ENCODE measurements at regions not wholly inside any gene's neighbourhood (a gene's known extent, or its start where the extent isn't known, plus 50 kb on each side); places are given as distances from the start of the nearest gene placed in this dataset.

GRCh38 chr14:51512316-51512715 is 139.4 kb upstream of the FRMD6 start:
- no peak for TF ChIP-seq CTCF (IDR thresholded peaks at IDR 0.05; ENCODE audit: low read depth, low read length)
- H3K4me3 ChIP-seq (ENCODE audit: low read depth, low read length): no peak overlapping the region

DNA sequence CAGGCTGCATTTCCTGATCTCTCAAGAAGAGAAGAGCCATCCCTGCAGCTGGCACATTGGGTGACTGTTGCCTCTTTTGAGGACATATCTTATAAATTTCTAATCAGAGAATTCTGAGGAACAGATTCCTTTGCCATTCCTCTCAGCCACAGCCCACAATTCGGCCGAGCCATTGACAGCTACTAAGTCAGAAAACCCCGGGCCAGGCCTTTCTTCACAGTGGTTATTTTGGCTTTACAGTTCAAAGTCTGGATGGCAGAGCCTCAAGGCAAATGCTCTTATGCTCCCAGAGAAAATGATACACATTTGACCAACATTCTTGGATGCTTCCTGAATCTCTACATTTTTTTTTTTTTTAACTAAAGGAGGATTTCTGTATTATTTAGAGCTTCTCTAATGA is 138.4 kb upstream of the FRMD6 start:
- H3K4me3 ChIP-seq (ENCODE audit: low read depth, low read length): no peak overlapping the region
- no peak for TF ChIP-seq CTCF (IDR thresholded peaks at IDR 0.05; ENCODE audit: low read depth, low read length)

- TF ChIP-seq CTCF (IDR thresholded peaks at IDR 0.05; ENCODE audit: low read depth, low read length): no peak
- H3K4me3 ChIP-seq (ENCODE audit: low read depth, low read length): no peak overlapping the region
Observed at GRCh38 chr14:51513933-51514332, 137.8 kb upstream of the FRMD6 start.

DNA sequence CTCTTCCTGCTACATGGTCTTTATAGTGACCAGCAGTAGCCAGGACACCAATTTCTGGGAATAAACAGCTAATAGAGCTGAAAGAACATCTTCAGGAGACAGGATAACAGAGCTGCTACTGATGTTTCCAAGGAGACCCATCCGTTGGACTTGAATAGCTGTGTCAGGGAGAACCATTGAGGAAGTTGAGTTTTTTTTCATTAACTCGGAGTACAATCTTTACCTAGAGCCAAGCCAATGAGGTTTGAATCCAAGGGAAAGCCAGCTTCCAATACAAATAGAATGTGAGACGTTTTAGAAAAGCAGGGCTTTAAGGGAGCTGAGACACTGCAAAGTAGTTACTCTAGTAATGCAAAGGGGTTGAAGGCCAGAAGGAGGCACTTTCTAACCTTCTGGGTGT is 136.1 kb upstream of the FRMD6 start:
- TF ChIP-seq CTCF (IDR thresholded peaks at IDR 0.05; ENCODE audit: low read depth, low read length): no peak

GRCh38 chr14:51516706-51517395 is 134.9 kb upstream of the FRMD6 start:
- H3K4me3 ChIP-seq (ENCODE audit: low read depth, low read length): no peak overlapping the region
- no peak for TF ChIP-seq CTCF (IDR thresholded peaks at IDR 0.05; ENCODE audit: low read depth, low read length)

More for the DNA sequence above, 136.1 kb upstream of the FRMD6 start:
- H3K4me3 ChIP-seq (ENCODE audit: low read depth, low read length): no peak overlapping the region

DNA sequence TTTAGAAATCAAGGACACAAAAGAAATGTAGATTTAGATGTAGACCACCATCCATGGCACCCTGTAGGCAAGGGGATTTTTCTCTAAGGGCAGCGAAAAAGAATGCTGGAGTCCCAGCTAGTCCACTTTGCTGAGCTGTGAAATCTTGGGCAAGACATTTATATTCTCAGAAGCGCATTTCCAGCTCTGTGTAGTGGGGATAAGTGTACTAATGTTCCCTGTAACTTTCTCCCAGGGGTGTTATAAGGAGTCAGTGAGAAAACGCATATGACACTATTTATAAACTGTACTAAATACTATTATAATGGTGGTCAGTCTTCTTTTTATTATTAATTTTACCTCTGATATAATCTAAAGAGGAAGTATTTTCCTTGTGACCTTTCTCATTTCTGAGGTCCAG is 133.4 kb upstream of the FRMD6 start:
- no peak for TF ChIP-seq CTCF (IDR thresholded peaks at IDR 0.05; ENCODE audit: low read depth, low read length)
- no peak overlapping the region for H3K4me3 ChIP-seq (ENCODE audit: low read depth, low read length)

DNA sequence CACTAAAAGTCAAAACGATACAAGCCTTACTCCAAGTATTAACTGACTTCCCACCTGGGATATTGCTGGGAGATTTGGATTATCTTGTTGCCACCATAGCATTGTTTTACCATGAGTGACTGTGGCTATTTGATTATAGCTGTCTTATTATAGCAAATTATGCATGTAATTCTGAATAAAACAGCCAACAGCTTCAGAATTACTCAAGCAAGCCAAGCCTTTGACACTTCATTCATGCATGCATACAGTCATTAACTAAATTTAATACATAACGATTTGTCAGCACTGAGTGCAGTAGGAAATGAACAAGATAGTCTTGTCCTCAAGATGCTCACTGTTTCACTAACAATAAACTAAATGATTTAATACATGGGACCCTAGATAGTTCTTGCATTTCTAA is 133.0 kb upstream of the FRMD6 start:
- no peak for TF ChIP-seq CTCF (IDR thresholded peaks at IDR 0.05; ENCODE audit: low read depth, low read length)
- no peak overlapping the region for H3K4me3 ChIP-seq (ENCODE audit: low read depth, low read length)
